ENCODE measurements at regions not wholly inside any gene's neighbourhood (a gene's known extent, or its start where the extent isn't known, plus 50 kb on each side); places are given as distances from the start of the nearest gene placed in this dataset.

- no peak overlapping the region for H3K4me3 ChIP-seq (ENCODE audit: low read length)
- TF ChIP-seq CTCF (conservative IDR thresholded peaks at IDR 0.05; ENCODE audit: low read depth, low read length) = no peak
- no peak for DNase-seq (ENCODE audit: low read depth)
These were observed 125.1 kb upstream of the SLC25A36 start for GRCh38 chr3:140816372-140817195.

- no peak overlapping the region for H3K4me3 ChIP-seq (ENCODE audit: low read length)
- no peak for TF ChIP-seq CTCF (conservative IDR thresholded peaks at IDR 0.05; ENCODE audit: low read depth, low read length)
- DNase-seq (ENCODE audit: low read depth) = no peak
These were observed 120.1 kb upstream of the SLC25A36 start for GRCh38 chr3:140821493-140821892.

- H3K4me3 ChIP-seq (ENCODE audit: low read length) = no peak overlapping the region
- DNase-seq (ENCODE audit: low read depth) = no peak
- TF ChIP-seq CTCF (conservative IDR thresholded peaks at IDR 0.05; ENCODE audit: low read depth, low read length) = no peak
These were observed 119.1 kb upstream of the SLC25A36 start for GRCh38 chr3:140822401-140823047.

GRCh38 chr3:140823106-140823505 lies 118.5 kb upstream of the SLC25A36 start:
- DNase-seq (ENCODE audit: low read depth) = no peak
- no peak for TF ChIP-seq CTCF (conservative IDR thresholded peaks at IDR 0.05; ENCODE audit: low read depth, low read length)
- no peak overlapping the region for H3K4me3 ChIP-seq (ENCODE audit: low read length)

GRCh38 chr3:140827894-140828293 lies 113.7 kb upstream of the SLC25A36 start:
- TF ChIP-seq CTCF (conservative IDR thresholded peaks at IDR 0.05; ENCODE audit: low read depth, low read length) = no peak
- DNase-seq (ENCODE audit: low read depth) = no peak
- H3K4me3 ChIP-seq (ENCODE audit: low read length) = no peak overlapping the region

GRCh38 chr3:140828585-140828984 lies 113.1 kb upstream of the SLC25A36 start:
- no peak for DNase-seq (ENCODE audit: low read depth)
- no peak for TF ChIP-seq CTCF (conservative IDR thresholded peaks at IDR 0.05; ENCODE audit: low read depth, low read length)
- H3K4me3 ChIP-seq (ENCODE audit: low read length) = no peak overlapping the region

GRCh38 chr3:140829796-140830195 lies 111.8 kb upstream of the SLC25A36 start:
- TF ChIP-seq CTCF (conservative IDR thresholded peaks at IDR 0.05; ENCODE audit: low read depth, low read length) = no peak

More at GRCh38 chr3:140829796-140830195, 111.8 kb upstream of the SLC25A36 start:
- no peak overlapping the region for H3K4me3 ChIP-seq (ENCODE audit: low read length)
- DNase-seq (ENCODE audit: low read depth) = no peak
